ENCODE measurements at regions not wholly inside any gene's neighbourhood (a gene's known extent, or its start where the extent isn't known, plus 50 kb on each side); places are given as distances from the start of the nearest gene placed in this dataset.

GRCh38 chr15:54987881-54988280, 208.9 kb downstream of the RSL24D1 start:
- TF ChIP-seq HOXD1 (CRISPR knock-in tag; IDR thresholded peaks at IDR 0.05) (no peak), RFX5 (IDR thresholded peaks at IDR 0.05; ENCODE audit: low read depth, low read length) (no peak), ZNF530 (CRISPR knock-in tag; IDR thresholded peaks at IDR 0.05; ENCODE audit: low read depth) (no peak), TBL1XR1 (IDR thresholded peaks at IDR 0.05; ENCODE audit: borderline replicate concordance, low read length, partially characterized antibody) (no peak), ZNF224 (CRISPR knock-in tag; IDR thresholded peaks at IDR 0.05) (no peak), NFATC3 (CRISPR knock-in tag; IDR thresholded peaks at IDR 0.05) (no peak), ZNF557 (CRISPR knock-in tag; IDR thresholded peaks at IDR 0.05) (no peak), SP2 (CRISPR knock-in tag; IDR thresholded peaks at IDR 0.05) (no peak)

Data from HepG2 (cell line).